ENCODE measurements at regions not wholly inside any gene's neighbourhood (a gene's known extent, or its start where the extent isn't known, plus 50 kb on each side); places are given as distances from the start of the nearest gene placed in this dataset.

GRCh38 chr22:47337161-47337621, 574.7 kb downstream of the TBC1D22A start:
- Histone ChIP-seq H3K9me3 (no peaks in the 10 kb centered on the region), H3K4me3 (ENCODE audit: control insufficient read depth in 1 of 2, extremely low read depth in 1 of 2, low read length in 1 of 2) (no peak overlapping the region), H3K36me3 (ENCODE audit: control insufficient read depth in 2 of 2, extremely low read depth in 1 of 2, insufficient read depth in 1 of 2, low read length in 1 of 2) (no peaks in the 10 kb centered on the region), H3K27me3 (replicated peaks in 1 of 2; ENCODE audit: control insufficient read depth in 2 of 2, extremely low read depth in 1 of 2, insufficient read depth in 2 of 2, low read length in 1 of 2) (peaks cover 0 to 20% of the 10 kb centered on the region in 2 experiments), H3K27ac (ENCODE audit: low read length) (no peak overlapping the region), H3K4me1 (ENCODE audit: control insufficient read depth in 1 of 2, extremely low read depth in 1 of 2, insufficient read depth in 2 of 2, low read length in 2 of 2) (no peaks in the 10 kb centered on the region)
- 73% methylated on average over 3 of the region's 8 CpGs for WGBS (ENCODE audit: insufficient coverage)
- DNase-seq = no peak
- Mint-ChIP-seq H3K9me3 (peaks cover 0 to 11% (median 6%) of the 10 kb centered on the region in 3 donors), H3K4me3 (peak overlapping the region in 2 of 3 donors; percentile 52 to 53), H3K4me1 (no peaks in the 10 kb centered on the region), H3K36me3 (no peaks in the 10 kb centered on the region), H3K27ac (peak overlapping the region in 1 of 2 donors; percentile 7), H3K27me3 (peaks cover 9 to 11% of the 10 kb centered on the region in 2 donors)
- no peak for ATAC-seq (replicated peaks in 1 of 4)
- ChIA-PET CTCF (no interaction called here), POLR2A (no interaction called here)

DNA sequence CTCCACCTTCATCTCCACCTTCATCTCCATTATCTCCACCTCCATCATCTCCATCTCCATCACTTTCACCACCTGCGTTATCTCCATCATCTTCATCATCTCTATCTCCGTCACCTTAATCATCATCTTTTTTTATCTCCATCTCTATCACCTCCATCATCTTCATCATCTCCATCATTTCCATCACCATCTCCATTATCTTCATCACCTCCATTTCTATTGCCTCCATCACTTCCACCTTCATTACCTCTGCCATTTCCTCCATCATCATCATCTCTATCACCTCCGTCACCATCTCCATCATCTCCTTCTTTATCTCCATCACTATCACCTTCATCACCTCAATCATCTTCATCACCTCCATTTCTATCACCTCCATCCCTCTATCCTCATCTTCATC, 573.5 kb downstream of the TBC1D22A start:
- no peak for ATAC-seq (replicated peaks in 1 of 4)
- Histone ChIP-seq H3K27me3 (replicated peaks in 1 of 2; ENCODE audit: control insufficient read depth in 2 of 2, extremely low read depth in 1 of 2, insufficient read depth in 2 of 2, low read length in 1 of 2) (peaks cover 0 to 20% of the 10 kb centered on the region in 2 experiments), H3K27ac (ENCODE audit: low read length) (no peak overlapping the region), H3K9me3 (no peaks in the 10 kb centered on the region), H3K4me1 (ENCODE audit: control insufficient read depth in 1 of 2, extremely low read depth in 1 of 2, insufficient read depth in 2 of 2, low read length in 2 of 2) (no peaks in the 10 kb centered on the region), H3K4me3 (ENCODE audit: control insufficient read depth in 1 of 2, extremely low read depth in 1 of 2, low read length in 1 of 2) (no peak overlapping the region), H3K36me3 (ENCODE audit: control insufficient read depth in 2 of 2, extremely low read depth in 1 of 2, insufficient read depth in 1 of 2, low read length in 1 of 2) (no peaks in the 10 kb centered on the region)
- Mint-ChIP-seq H3K4me1 (no peaks in the 10 kb centered on the region), H3K36me3 (no peaks in the 10 kb centered on the region), H3K27me3 (peaks cover 1 to 7% of the 10 kb centered on the region in 2 donors), H3K27ac (no peak overlapping the region), H3K4me3 (no peak overlapping the region), H3K9me3 (peaks cover 0 to 11% (median 6%) of the 10 kb centered on the region in 3 donors)
- POLR2A ChIA-PET = no interaction called here
- 89% methylated on average over 3 of the region's 3 CpGs for whole genome bisulfite sequencing (ENCODE audit: insufficient coverage)
- CTCF ChIA-PET = no interaction called here
- DNase-seq = no peak

- no peaks in the 10 kb centered on the region for H3K4me1 ChIP-seq (ENCODE audit: control insufficient read depth in 1 of 2, extremely low read depth in 1 of 2, insufficient read depth in 2 of 2, low read length in 2 of 2)
- WGBS (ENCODE audit: insufficient coverage) = 37% methylated on average over 10 of the region's 10 CpGs
- CTCF ChIA-PET = no interaction called here
- peaks cover 0 to 22% of the 10 kb centered on the region in 2 experiments for H3K27me3 ChIP-seq (replicated peaks in 1 of 2; ENCODE audit: control insufficient read depth in 2 of 2, extremely low read depth in 1 of 2, insufficient read depth in 2 of 2, low read length in 1 of 2)
- H3K27ac ChIP-seq (ENCODE audit: low read length) = no peak overlapping the region
- no peaks in the 10 kb centered on the region for H3K9me3 ChIP-seq
- peaks cover 0 to 11% (median 6%) of the 10 kb centered on the region in 3 donors for H3K9me3 Mint-ChIP-seq
- H3K4me3 Mint-ChIP-seq = no peak overlapping the region
- POLR2A ChIA-PET = no interaction called here
- H3K36me3 Mint-ChIP-seq = no peaks in the 10 kb centered on the region
- DNase-seq (no peak), ATAC-seq (replicated peaks in 1 of 4) (no peak)
- H3K27ac Mint-ChIP-seq = no peak overlapping the region
- no peaks in the 10 kb centered on the region for H3K36me3 ChIP-seq (ENCODE audit: control insufficient read depth in 2 of 2, extremely low read depth in 1 of 2, insufficient read depth in 1 of 2, low read length in 1 of 2)
- no peak overlapping the region for H3K4me3 ChIP-seq (ENCODE audit: control insufficient read depth in 1 of 2, extremely low read depth in 1 of 2, low read length in 1 of 2)
- no peaks in the 10 kb centered on the region for H3K4me1 Mint-ChIP-seq
- H3K27me3 Mint-ChIP-seq = peaks cover 5 to 7% of the 10 kb centered on the region in 2 donors
Measured at GRCh38 chr22:47335460-47335859, 573.0 kb downstream of the TBC1D22A start.

GRCh38 chr22:47334601-47335000, 572.2 kb downstream of the TBC1D22A start:
- Histone ChIP-seq H3K36me3 (ENCODE audit: control insufficient read depth in 2 of 2, extremely low read depth in 1 of 2, insufficient read depth in 1 of 2, low read length in 1 of 2) (no peaks in the 10 kb centered on the region), H3K4me1 (ENCODE audit: control insufficient read depth in 1 of 2, extremely low read depth in 1 of 2, insufficient read depth in 2 of 2, low read length in 2 of 2) (no peaks in the 10 kb centered on the region), H3K27ac (ENCODE audit: low read length) (no peak overlapping the region), H3K27me3 (replicated peaks in 1 of 2; ENCODE audit: control insufficient read depth in 2 of 2, extremely low read depth in 1 of 2, insufficient read depth in 2 of 2, low read length in 1 of 2) (peaks cover 0 to 29% of the 10 kb centered on the region in 2 experiments), H3K9me3 (no peaks in the 10 kb centered on the region), H3K4me3 (ENCODE audit: control insufficient read depth in 1 of 2, extremely low read depth in 1 of 2, low read length in 1 of 2) (no peak overlapping the region)
- no peak for DNase-seq
- WGBS (ENCODE audit: insufficient coverage) = 96% methylated on average over 6 of the region's 7 CpGs
- Mint-ChIP-seq H3K36me3 (no peaks in the 10 kb centered on the region), H3K9me3 (peaks cover 0 to 11% (median 6%) of the 10 kb centered on the region in 3 donors), H3K4me3 (no peak overlapping the region), H3K27me3 (peaks cover 3 to 5% of the 10 kb centered on the region in 2 donors), H3K4me1 (no peaks in the 10 kb centered on the region), H3K27ac (no peak overlapping the region)
- CTCF ChIA-PET = no interaction called here
- ATAC-seq (replicated peaks in 1 of 4) = no peak
- POLR2A ChIA-PET = no interaction called here

DNA sequence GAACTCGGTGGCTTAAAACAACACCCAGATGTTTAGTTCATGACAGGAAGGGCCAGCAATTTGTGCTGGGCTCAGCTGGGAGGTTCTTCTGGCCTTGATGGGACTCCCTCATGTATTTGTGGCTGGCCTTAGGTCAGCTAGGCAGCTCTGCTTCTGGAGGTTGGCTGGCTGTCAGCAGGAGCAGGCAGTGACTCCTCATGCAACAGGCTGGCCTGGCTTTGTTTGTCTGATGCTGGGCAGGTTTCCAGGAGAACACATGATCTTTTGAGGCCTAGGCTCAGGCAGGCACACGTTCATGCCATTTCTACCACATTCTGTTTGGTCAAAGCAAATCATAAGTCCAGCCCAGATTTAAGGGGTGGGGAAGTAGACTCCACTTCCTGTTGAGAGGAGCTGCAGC, 571.2 kb downstream of the TBC1D22A start:
- Mint-ChIP-seq H3K4me1 (no peaks in the 10 kb centered on the region), H3K27ac (no peak overlapping the region), H3K36me3 (no peaks in the 10 kb centered on the region), H3K27me3 (peaks cover 3 to 5% of the 10 kb centered on the region in 2 donors), H3K9me3 (peaks cover 0 to 11% (median 6%) of the 10 kb centered on the region in 3 donors), H3K4me3 (no peak overlapping the region)
- peaks cover 0 to 32% of the 10 kb centered on the region in 2 experiments for H3K27me3 ChIP-seq (replicated peaks in 1 of 2; ENCODE audit: control insufficient read depth in 2 of 2, extremely low read depth in 1 of 2, insufficient read depth in 2 of 2, low read length in 1 of 2)
- POLR2A ChIA-PET = no interaction called here
- H3K27ac ChIP-seq (ENCODE audit: low read length) = no peak overlapping the region
- ATAC-seq (replicated peaks in 1 of 4) = no peak
- WGBS (ENCODE audit: insufficient coverage) = 86% methylated on average over 1 of the region's 2 CpGs
- no peaks in the 10 kb centered on the region for H3K4me1 ChIP-seq (ENCODE audit: control insufficient read depth in 1 of 2, extremely low read depth in 1 of 2, insufficient read depth in 2 of 2, low read length in 2 of 2)
- H3K9me3 ChIP-seq = no peaks in the 10 kb centered on the region
- CTCF ChIA-PET = no interaction called here
- no peak overlapping the region for H3K4me3 ChIP-seq (ENCODE audit: control insufficient read depth in 1 of 2, extremely low read depth in 1 of 2, low read length in 1 of 2)
- H3K36me3 ChIP-seq (ENCODE audit: control insufficient read depth in 2 of 2, extremely low read depth in 1 of 2, insufficient read depth in 1 of 2, low read length in 1 of 2) = no peaks in the 10 kb centered on the region
- DNase-seq = no peak

DNA sequence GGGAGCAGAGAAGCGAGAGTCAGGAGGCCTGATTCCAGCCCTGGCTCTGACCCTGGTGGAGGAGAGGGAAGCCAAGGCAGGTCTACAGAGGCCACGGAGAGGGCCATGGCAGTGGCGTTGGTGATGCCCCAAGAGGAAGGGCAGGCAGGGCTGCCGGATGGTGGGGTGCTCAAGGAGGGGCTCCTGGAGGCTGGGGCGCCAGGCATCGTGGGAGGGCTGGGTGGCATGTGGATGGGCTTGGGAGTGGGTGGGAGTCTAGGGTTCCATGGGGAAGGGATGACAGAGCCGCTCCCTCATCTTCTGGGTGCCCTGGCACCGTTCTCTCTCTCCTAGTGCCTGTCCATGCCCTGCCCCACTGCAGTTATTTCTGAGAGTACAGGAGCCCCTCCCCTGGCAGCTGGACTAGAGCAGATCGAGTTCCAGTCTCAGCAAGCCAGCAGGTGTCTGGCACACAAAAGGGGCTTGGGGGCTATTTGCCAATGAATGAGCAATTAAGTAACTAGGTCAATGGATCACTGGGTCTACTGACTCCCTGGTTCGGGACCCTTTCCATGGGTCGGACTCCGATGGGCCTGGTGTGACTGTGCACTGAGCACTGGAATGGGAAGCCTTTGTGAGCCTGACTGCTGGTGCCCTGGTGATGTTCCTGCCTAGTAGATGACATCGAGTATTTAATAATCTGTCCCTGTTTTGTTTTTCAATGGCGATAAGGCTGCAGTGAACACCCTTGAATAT, 570.0 kb downstream of the TBC1D22A start:
- no peaks in the 10 kb centered on the region for H3K36me3 ChIP-seq (ENCODE audit: control insufficient read depth in 2 of 2, extremely low read depth in 1 of 2, insufficient read depth in 1 of 2, low read length in 1 of 2)
- DNase-seq (no peak), ATAC-seq (replicated peaks in 1 of 4) (no peak)
- no peak overlapping the region for H3K27ac Mint-ChIP-seq
- no peaks in the 10 kb centered on the region for H3K36me3 Mint-ChIP-seq
- CTCF ChIA-PET = no interaction called here
- POLR2A ChIA-PET = no interaction called here
- WGBS (ENCODE audit: insufficient coverage) = 86% methylated on average over 13 of the region's 14 CpGs
- H3K27ac ChIP-seq (ENCODE audit: low read length) = no peak overlapping the region
- H3K27me3 Mint-ChIP-seq = peaks cover 3 to 5% of the 10 kb centered on the region in 2 donors
- H3K4me3 Mint-ChIP-seq = no peak overlapping the region
- H3K9me3 ChIP-seq = no peaks in the 10 kb centered on the region
- no peaks in the 10 kb centered on the region for H3K4me1 ChIP-seq (ENCODE audit: control insufficient read depth in 1 of 2, extremely low read depth in 1 of 2, insufficient read depth in 2 of 2, low read length in 2 of 2)
- no peaks in the 10 kb centered on the region for H3K4me1 Mint-ChIP-seq
- H3K4me3 ChIP-seq (ENCODE audit: control insufficient read depth in 1 of 2, extremely low read depth in 1 of 2, low read length in 1 of 2) = no peak overlapping the region
- H3K27me3 ChIP-seq (replicated peaks in 1 of 2; ENCODE audit: control insufficient read depth in 2 of 2, extremely low read depth in 1 of 2, insufficient read depth in 2 of 2, low read length in 1 of 2) = peaks cover 0 to 32% of the 10 kb centered on the region in 2 experiments
- H3K9me3 Mint-ChIP-seq = peaks cover 0 to 11% (median 6%) of the 10 kb centered on the region in 3 donors

All from T-cell (primary cell).